ENCODE measurements at regions not wholly inside any gene's neighbourhood (a gene's known extent, or its start where the extent isn't known, plus 50 kb on each side); places are given as distances from the start of the nearest gene placed in this dataset.

DNA sequence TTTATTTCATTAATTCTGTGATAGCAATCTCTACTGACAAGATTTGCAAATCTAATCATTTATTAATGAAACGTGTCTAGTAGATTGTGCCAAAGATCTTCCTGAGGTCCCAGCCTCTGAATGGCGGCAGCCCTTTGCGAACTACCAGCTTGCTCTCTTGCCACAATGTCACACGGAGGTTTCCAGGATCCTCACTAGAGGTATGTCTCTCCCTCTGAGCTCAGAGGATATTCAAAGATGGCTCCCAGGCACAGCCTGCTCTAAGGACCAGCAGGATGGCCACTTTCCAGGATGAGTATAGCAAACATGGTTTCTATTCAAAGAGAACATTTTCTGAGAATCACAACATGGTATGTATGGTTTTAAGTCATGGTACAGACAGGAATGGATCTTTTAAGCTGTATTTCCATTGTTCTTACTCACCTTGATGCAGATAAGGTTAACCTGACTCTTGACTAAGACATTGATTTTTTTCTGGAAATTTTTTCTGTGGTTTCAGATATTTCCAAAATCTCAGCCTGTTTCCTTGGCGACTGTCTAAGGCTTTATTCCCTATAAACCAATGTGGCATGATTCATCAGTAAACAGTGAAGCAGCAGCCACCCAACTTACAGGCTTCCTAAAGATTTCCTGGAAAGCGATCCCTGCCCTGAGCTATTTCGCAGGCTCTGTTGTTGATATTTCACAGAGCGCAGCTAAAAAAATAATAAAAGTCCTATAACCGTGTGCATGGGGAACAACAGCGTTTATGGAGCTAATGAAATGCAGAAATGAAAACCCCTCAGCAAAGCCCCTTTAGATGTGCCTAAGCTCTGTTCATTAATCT, 54.1 kb upstream of the KLF7 start:
- no peak for TF ChIP-seq ZNF274 (IDR thresholded peaks at IDR 0.05; ENCODE audit: low read depth, low read length)
- no peak for TF ChIP-seq YY1 (IDR thresholded peaks at IDR 0.05; ENCODE audit: insufficient read depth, insufficient read length)
- TF ChIP-seq SUZ12 (IDR thresholded peaks at IDR 0.05; ENCODE audit: extremely low read depth, insufficient read depth, insufficient read length), result no peak

All from NT2/D1 (cell line).